OCI-LY7 (cell line): ENCODE measurements at regions not wholly inside any gene's neighbourhood (a gene's known extent, or its start where the extent isn't known, plus 50 kb on each side); places are given as distances from the start of the nearest gene placed in this dataset.

Experiments
- BruUV-seq: library from RNA; stranded (reverse); fragments of 400-500 nt; replicated peaks from 2 replicates; lab custom pipeline; 2021; lab: Mats Ljungman, UMichigan
- CTCF ChIA-PET: fragments of 300-600 bp; sonication (Branson Sonifier 250); formaldehyde crosslinking; loops from one replicate; lab custom pipeline; 2022; ENCODE audit warnings: antibody characterized with exemption; ENCODE audit not compliant: unreplicated experiment; lab: Charles Lee
- POLR2A ChIA-PET: fragments of 300-600 bp; sonication (Branson Sonifier 250); formaldehyde crosslinking; loops from one replicate; lab custom pipeline; 2022; ENCODE audit warnings: antibody characterized with exemption; lab: Charles Lee
- DNase-seq: peaks from one replicate; pipeline ENCODE4 v3.0.0-alpha.2; 2015; ENCODE audit warnings: low spot score
- H2AFZ ChIP-seq: fragments of 200-600 bp; sonication (generic), shearing (Covaris generic); 2 replicates; pipeline ENCODE4 v1.6.1; 2014; ENCODE audit warnings: mild to moderate bottlenecking, antibody characterized with exemption, low read length, moderate library complexity
- H3K27ac ChIP-seq: fragments of 200-600 bp; sonication (generic); 2 replicates; pipeline ENCODE4 v1.5.1; 2014; ENCODE audit warnings: mixed run types, low read depth, mild to moderate bottlenecking, moderate library complexity, low read length, inconsistent platforms; ENCODE audit not compliant: poor library complexity, severe bottlenecking
- H3K36me3 ChIP-seq: fragments of 200-600 bp; sonication (generic); 2 replicates; pipeline ENCODE4 v1.6.1; 2014; ENCODE audit warnings: mild to moderate bottlenecking, antibody characterized with exemption, low read length, moderate library complexity, mixed read lengths; ENCODE audit not compliant: insufficient read depth
- H3K4me1 ChIP-seq: fragments of 200-600 bp; sonication (generic); 2 replicates; pipeline ENCODE4 v1.5.1; 2014; ENCODE audit warnings: mild to moderate bottlenecking, low read length; ENCODE audit not compliant: insufficient read depth, poor library complexity, severe bottlenecking
- H3K4me2 ChIP-seq: fragments of 200-600 bp; sonication (generic); 2 replicates; pipeline ENCODE4 v1.6.1; 2014; ENCODE audit warnings: mild to moderate bottlenecking, low read length
- H3K4me3 ChIP-seq: fragments of 200-600 bp; sonication (generic); 2 replicates; pipeline ENCODE4 v1.5.1; 2014; ENCODE audit warnings: mild to moderate bottlenecking, low read depth, low read length; ENCODE audit not compliant: poor library complexity, severe bottlenecking
- H3K79me2 ChIP-seq: fragments of 200-600 bp; sonication (generic); 2 replicates; pipeline ENCODE4 v1.6.1; 2016; ENCODE audit warnings: low read depth, mild to moderate bottlenecking, low read length, moderate library complexity, mixed read lengths; ENCODE audit not compliant: insufficient read depth
- H3K9me2 ChIP-seq: fragments of 200-600 bp; sonication (generic); 2 replicates; pipeline ENCODE4 v1.6.1; 2016; ENCODE audit warnings: mild to moderate bottlenecking, low read length, mixed read lengths; ENCODE audit not compliant: insufficient read depth
- H3K9me3 ChIP-seq: fragments of 200-600 bp; sonication (generic); 2 replicates; pipeline ENCODE4 v1.6.1; 2014; ENCODE audit warnings: mild to moderate bottlenecking, mixed run types, low read length, mixed read lengths
- H4K20me1 ChIP-seq: fragments of 200-600 bp; sonication (generic); 2 replicates; pipeline ENCODE4 v1.6.1; 2014; ENCODE audit warnings: mild to moderate bottlenecking, antibody characterized with exemption, low read length, moderate library complexity, mixed read lengths; ENCODE audit not compliant: insufficient read depth
- EZH2phosphoT487 ChIP-seq: fragments of 200-600 bp; sonication (generic); IDR thresholded peaks from 2 replicates; pipeline ENCODE4 v1.6.1; 2018; ENCODE audit warnings: low read depth, borderline replicate concordance, mild to moderate bottlenecking, mixed run types, antibody characterized with exemption, low read length, moderate library complexity, mixed read lengths
- intact Hi-C: fragments of 100-400 bp; cut with micrococcal nuclease; formaldehyde crosslinking; loops from one replicate; pipeline ENCODE4 v1.10.0; 2022; ENCODE audit not compliant: unreplicated experiment
- TF ChIP-seq, protein P1 (sequence below): fragments of 200-600 bp; sonication (generic); conservative IDR thresholded peaks from 2 replicates; pipeline ENCODE4 v1.5.1; 2014; ENCODE audit warnings: mild to moderate bottlenecking, antibody characterized with exemption, low read length, moderate library complexity, mixed read lengths

DNA sequence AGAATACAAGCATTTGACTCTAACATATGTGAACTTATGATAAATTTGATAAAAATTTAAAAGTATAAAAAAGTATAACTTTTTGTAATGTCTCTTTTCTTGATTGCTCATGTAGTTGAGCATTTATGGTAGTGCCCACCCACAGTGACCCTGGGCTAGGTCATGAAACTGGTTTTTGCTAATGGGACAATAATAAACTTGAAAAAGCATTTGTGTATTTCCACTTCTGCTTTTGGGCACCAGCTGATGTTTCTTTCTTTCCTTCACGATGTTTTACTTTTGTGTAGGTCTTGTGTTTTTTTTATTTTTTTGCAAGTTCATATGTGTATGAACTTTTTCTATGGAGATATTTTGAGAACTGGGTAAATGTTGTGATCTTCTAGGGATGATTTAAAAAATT is 313.1 kb downstream of the CBLL2 start:
- no peak for DNase-seq
- H2AFZ ChIP-seq: no peak overlapping the region
- H3K4me3 ChIP-seq: no peak overlapping the region
- no peaks in the 10 kb centered on the region for H4K20me1 ChIP-seq
- no peak overlapping the region for H3K4me2 ChIP-seq
- no peak overlapping the region for H3K27ac ChIP-seq
- intact Hi-C loops: no loop called here
- H3K36me3 ChIP-seq: no peaks in the 10 kb centered on the region
- BruUV-seq: no TSS peak
- no peaks in the 10 kb centered on the region for H3K79me2 ChIP-seq
- no peaks in the 10 kb centered on the region for H3K9me2 ChIP-seq
- H3K4me1 ChIP-seq: no peaks in the 10 kb centered on the region
- no peak for TF ChIP-seq EZH2phosphoT487
- TF ChIP-seq, protein P1, sequence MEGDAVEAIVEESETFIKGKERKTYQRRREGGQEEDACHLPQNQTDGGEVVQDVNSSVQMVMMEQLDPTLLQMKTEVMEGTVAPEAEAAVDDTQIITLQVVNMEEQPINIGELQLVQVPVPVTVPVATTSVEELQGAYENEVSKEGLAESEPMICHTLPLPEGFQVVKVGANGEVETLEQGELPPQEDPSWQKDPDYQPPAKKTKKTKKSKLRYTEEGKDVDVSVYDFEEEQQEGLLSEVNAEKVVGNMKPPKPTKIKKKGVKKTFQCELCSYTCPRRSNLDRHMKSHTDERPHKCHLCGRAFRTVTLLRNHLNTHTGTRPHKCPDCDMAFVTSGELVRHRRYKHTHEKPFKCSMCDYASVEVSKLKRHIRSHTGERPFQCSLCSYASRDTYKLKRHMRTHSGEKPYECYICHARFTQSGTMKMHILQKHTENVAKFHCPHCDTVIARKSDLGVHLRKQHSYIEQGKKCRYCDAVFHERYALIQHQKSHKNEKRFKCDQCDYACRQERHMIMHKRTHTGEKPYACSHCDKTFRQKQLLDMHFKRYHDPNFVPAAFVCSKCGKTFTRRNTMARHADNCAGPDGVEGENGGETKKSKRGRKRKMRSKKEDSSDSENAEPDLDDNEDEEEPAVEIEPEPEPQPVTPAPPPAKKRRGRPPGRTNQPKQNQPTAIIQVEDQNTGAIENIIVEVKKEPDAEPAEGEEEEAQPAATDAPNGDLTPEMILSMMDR: no peak
- H3K9me3 ChIP-seq: no peaks in the 10 kb centered on the region
- CTCF ChIA-PET: no interaction called here
- POLR2A ChIA-PET: no interaction called here

DNA sequence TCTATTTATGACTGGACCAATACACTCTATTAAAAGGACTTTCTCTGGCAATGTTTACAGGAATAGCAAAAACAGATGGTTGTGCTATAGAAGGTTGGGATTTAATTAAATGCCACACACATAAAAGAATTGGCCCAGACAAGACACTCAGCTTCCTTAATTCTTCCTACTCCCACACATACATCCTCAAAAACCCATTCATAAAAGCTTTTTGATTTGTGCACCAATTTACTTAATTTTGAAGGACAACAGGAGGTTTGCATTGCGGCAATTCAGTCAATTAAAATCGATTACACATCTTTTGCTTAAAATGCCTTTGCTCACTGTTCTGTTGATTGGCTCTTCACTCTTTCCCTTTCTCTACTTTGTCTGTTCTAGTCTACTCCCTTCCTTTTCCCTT is 317.1 kb downstream of the CBLL2 start:
- Histone ChIP-seq H3K9me2 (no peaks in the 10 kb centered on the region), H2AFZ (no peak overlapping the region), H3K4me2 (no peak overlapping the region), H3K36me3 (no peaks in the 10 kb centered on the region), H3K27ac (no peak overlapping the region), H4K20me1 (no peaks in the 10 kb centered on the region), H3K4me1 (no peaks in the 10 kb centered on the region), H3K79me2 (no peaks in the 10 kb centered on the region), H3K9me3 (no peaks in the 10 kb centered on the region), H3K4me3 (no peak overlapping the region)
- BruUV-seq: no TSS peak
- no peak for DNase-seq
- ChIA-PET CTCF (no interaction called here), POLR2A (no interaction called here)
- intact Hi-C loops: no loop called here
- TF ChIP-seq, protein P1: no peak
- TF ChIP-seq EZH2phosphoT487: no peak

DNA sequence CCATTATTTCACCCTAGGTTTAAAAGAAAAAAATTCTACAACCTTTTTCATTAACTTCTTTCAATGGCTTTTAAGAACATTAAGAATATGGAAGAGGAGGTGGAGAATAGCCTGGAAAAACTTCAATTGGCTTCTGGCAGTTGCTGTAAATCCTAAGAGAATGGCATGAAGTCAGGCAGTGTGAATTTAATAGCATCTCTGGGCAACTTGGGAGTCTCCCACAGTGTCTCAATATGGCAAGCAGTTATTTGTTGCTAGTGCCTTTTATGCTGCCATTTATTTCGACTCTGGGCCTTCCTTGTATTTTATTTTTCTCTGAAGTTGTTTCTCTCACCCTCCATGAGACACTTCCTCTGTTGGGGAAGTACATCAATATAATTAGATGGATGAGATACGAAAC is 322.1 kb downstream of the CBLL2 start:
- intact Hi-C loops: no loop called here
- Histone ChIP-seq H2AFZ (no peak overlapping the region), H3K4me1 (no peaks in the 10 kb centered on the region), H3K4me2 (no peak overlapping the region), H3K4me3 (no peak overlapping the region), H3K9me3 (no peaks in the 10 kb centered on the region), H3K79me2 (no peaks in the 10 kb centered on the region), H3K9me2 (no peaks in the 10 kb centered on the region), H3K27ac (no peak overlapping the region), H4K20me1 (no peaks in the 10 kb centered on the region), H3K36me3 (no peaks in the 10 kb centered on the region)
- ChIA-PET POLR2A (no interaction called here), CTCF (no interaction called here)
- no TSS peak for BruUV-seq
- no peak for TF ChIP-seq EZH2phosphoT487
- TF ChIP-seq, protein P1: no peak
- no peak for DNase-seq
